H1 (cell line): ENCODE measurements at regions not wholly inside any gene's neighbourhood (a gene's known extent, or its start where the extent isn't known, plus 50 kb on each side); places are given as distances from the start of the nearest gene placed in this dataset.

Source experiments
- CTCF ChIA-PET: fragments of 300-600 bp; sonication (Branson Sonifier 250); formaldehyde crosslinking; loops from one replicate; lab custom pipeline; 2021; ENCODE audit not compliant: partially characterized antibody; lab: Charles Lee
- POLR2A ChIA-PET: fragments of 300-600 bp; sonication (Branson Sonifier 250); formaldehyde crosslinking; loops from one replicate; lab custom pipeline; 2021; ENCODE audit warnings: inconsistent platforms; ENCODE audit not compliant: partially characterized antibody; lab: Charles Lee
- DNase-seq, 2 experiments: peaks; one replicate each; pipeline versions ENCODE4 v3.0.0 to v3.0.0-alpha.2; 2010 to 2022; ENCODE audit warnings: low spot score in 2 of 2, low read depth in 1 of 2, mixed read lengths in 1 of 2
- FAIRE-seq: peaks from 2 replicates; lab custom pipeline; 2011; peaks lifted over from hg19 to GRCh38; lab: Jason Lieb, UNC
- H2AFZ ChIP-seq: 2 replicates; pipeline ENCODE4 v1.8.1; 2012; ENCODE audit warnings: low read length, inconsistent platforms
- H2AK5ac ChIP-seq: 2 replicates; pipeline ENCODE4 v1.6.1; 2013; ENCODE audit warnings: low read depth, low read length
- H2BK120ac ChIP-seq: replicated peaks from 2 replicates; pipeline ENCODE3; 2013; ENCODE audit warnings: low read depth, low read length, inconsistent platforms
- H2BK12ac ChIP-seq: 2 replicates; pipeline ENCODE4 v1.6.1; 2013; ENCODE audit warnings: low read depth, low read length
- H2BK15ac ChIP-seq: 2 replicates; pipeline ENCODE4 v1.6.1; 2013; ENCODE audit warnings: low read length
- H2BK20ac ChIP-seq: 2 replicates; pipeline ENCODE4 v1.6.1; 2013; ENCODE audit warnings: low read length
- H2BK5ac ChIP-seq: 2 replicates; pipeline ENCODE4 v1.6.1; 2013; ENCODE audit warnings: low read depth, low read length
- H3K14ac ChIP-seq: 2 replicates; pipeline ENCODE4 v1.6.1; 2013; ENCODE audit warnings: inconsistent platforms; ENCODE audit not compliant: insufficient read length
- H3K18ac ChIP-seq: 2 replicates; pipeline ENCODE4 v1.6.1; 2013; ENCODE audit warnings: low read length; ENCODE audit errors: extremely low read depth
- H3K23ac ChIP-seq: 2 replicates; pipeline ENCODE4 v1.6.1; 2013; ENCODE audit warnings: inconsistent platforms; ENCODE audit not compliant: insufficient read length
- H3K23me2 ChIP-seq: 2 replicates; pipeline ENCODE4 v1.6.1; 2013; ENCODE audit warnings: low read depth, low read length
- H3K27ac ChIP-seq: 2 replicates; pipeline ENCODE4 v1.6.1; 2011; ENCODE audit warnings: low read depth, low read length, inconsistent platforms
- H3K27me3 ChIP-seq, 4 experiments: replicated peaks in 1 of 4; 1 replicate in 1 of 4; 2 replicates in 3 of 4; pipeline versions ENCODE4 v1.6.1 to v1.8.1; 2011 to 2013; ENCODE audit warnings: low read length in 3 of 4, mild to moderate bottlenecking in 3 of 4, inconsistent platforms in 2 of 4, mixed read lengths in 2 of 4, moderate library complexity in 1 of 4; ENCODE audit not compliant: control insufficient read depth in 3 of 4, insufficient read depth in 3 of 4; ENCODE audit errors: extremely low read depth in 1 of 4
- H3K36me3 ChIP-seq, 4 experiments: 2 replicates each; pipeline versions ENCODE4 v1.6.1 to v1.8.1; 2011 to 2013; ENCODE audit warnings: mild to moderate bottlenecking in 4 of 4, low read length in 3 of 4, moderate library complexity in 2 of 4, control low read depth in 1 of 4, inconsistent platforms in 1 of 4; ENCODE audit not compliant: insufficient read depth in 4 of 4, control insufficient read depth in 2 of 4
- H3K4ac ChIP-seq: replicated peaks from 2 replicates; pipeline ENCODE3; 2013; ENCODE audit warnings: low read length, low read depth, mixed read lengths, inconsistent platforms; ENCODE audit not compliant: insufficient read length
- H3K4me1 ChIP-seq, 4 experiments: replicated peaks in 1 of 4; 1 replicate in 1 of 4; 2 replicates in 3 of 4; pipeline versions ENCODE4 v1.6.1 to v1.8.1; 2011 to 2013; ENCODE audit warnings: low read length in 3 of 4, inconsistent platforms in 2 of 4, mixed read lengths in 1 of 4; ENCODE audit not compliant: insufficient read depth in 4 of 4, control insufficient read depth in 3 of 4
- H3K4me2 ChIP-seq, 2 experiments: 2 replicates each; pipeline versions ENCODE4 v1.6.1 to v1.8.1; 2011 to 2013; ENCODE audit warnings: low read depth in 2 of 2, low read length in 2 of 2, control low read depth in 1 of 2, inconsistent platforms in 1 of 2, mild to moderate bottlenecking in 1 of 2; ENCODE audit not compliant: insufficient read depth in 1 of 2
- H3K4me3 ChIP-seq, 4 experiments: fragments of 200-600, 300-600 bp in 1 of 4; sonication (generic), shearing (Covaris generic), sonication (Bioruptor Twin) in 1 of 4; 2 replicates each; pipeline versions ENCODE4 v1.5.1 to v1.8.1; 2011 to 2016; ENCODE audit warnings: low read length in 4 of 4, low read depth in 3 of 4, control low read depth in 2 of 4, inconsistent platforms in 2 of 4, mild to moderate bottlenecking in 2 of 4, mixed read lengths in 1 of 4, moderate library complexity in 1 of 4; ENCODE audit not compliant: insufficient read depth in 2 of 4; ENCODE audit errors: extremely low read depth in 1 of 4
- H3K56ac ChIP-seq: replicated peaks from 2 replicates; pipeline ENCODE3; 2013; ENCODE audit warnings: low read depth, mild to moderate bottlenecking, mixed read lengths, low read length, inconsistent platforms; ENCODE audit not compliant: insufficient read length
- H3K79me1 ChIP-seq: 2 replicates; pipeline ENCODE4 v1.6.1; 2013; ENCODE audit warnings: low read depth, low read length, control low read depth
- H3K79me2 ChIP-seq, 2 experiments: 2 replicates each; pipeline versions ENCODE4 v1.6.1 to v1.8.1; 2012 to 2013; ENCODE audit warnings: low read length in 2 of 2, mild to moderate bottlenecking in 2 of 2, inconsistent platforms in 1 of 2; ENCODE audit not compliant: insufficient read depth in 2 of 2, control insufficient read depth in 1 of 2
- H3K9ac ChIP-seq, 4 experiments: replicated peaks in 1 of 4; 1 replicate in 1 of 4; 2 replicates in 3 of 4; pipeline versions ENCODE4 v1.6.1 to v1.8.1; 2011 to 2013; ENCODE audit warnings: low read depth in 3 of 4, low read length in 3 of 4, control low read depth in 2 of 4, mild to moderate bottlenecking in 2 of 4, moderate library complexity in 2 of 4, inconsistent platforms in 1 of 4; ENCODE audit errors: extremely low read depth in 1 of 4
- H3K9me3 ChIP-seq, 2 experiments: 2 replicates each; pipeline versions ENCODE4 v1.6.1 to v1.8.1; 2012 to 2013; ENCODE audit warnings: mild to moderate bottlenecking in 2 of 2, moderate library complexity in 2 of 2, control low read depth in 1 of 2, inconsistent platforms in 1 of 2, low read depth in 1 of 2, low read length in 1 of 2, mixed read lengths in 1 of 2; ENCODE audit not compliant: insufficient read depth in 2 of 2
- H4K20me1 ChIP-seq, 2 experiments: replicated peaks in 1 of 2; 2 replicates each; pipeline versions ENCODE3 to v1.8.1; 2011 to 2013; ENCODE audit warnings: inconsistent platforms in 2 of 2, low read length in 2 of 2, mild to moderate bottlenecking in 1 of 2; ENCODE audit not compliant: insufficient read depth in 2 of 2, control insufficient read depth in 1 of 2
- H4K5ac ChIP-seq: 2 replicates; pipeline ENCODE4 v1.6.1; 2013; ENCODE audit warnings: low read length, low read depth, mixed read lengths, inconsistent platforms; ENCODE audit not compliant: insufficient read length
- H4K8ac ChIP-seq: 2 replicates; pipeline ENCODE4 v1.8.0; 2013; ENCODE audit warnings: mild to moderate bottlenecking, moderate library complexity, low read length, inconsistent platforms; ENCODE audit not compliant: insufficient read depth; ENCODE audit errors: extremely low read depth
- H4K91ac ChIP-seq: replicated peaks from 2 replicates; pipeline ENCODE3; 2013; ENCODE audit warnings: low read length, mixed read lengths, inconsistent platforms; ENCODE audit not compliant: insufficient read length
- WGBS, 2 experiments: shearing (Covaris generic) in 1 of 2; methylation state at CpG; one replicate each; pipeline versions ENCODE4 v1.1.6 to v1.1.7; 2013 to 2015; ENCODE audit warnings: low lambda C conversion rate in 2 of 2, mixed read lengths in 2 of 2, inconsistent platforms in 1 of 2, low coverage in 1 of 2, missing lambda C conversion rate in 1 of 2; ENCODE audit not compliant: insufficient replicate concordance in 2 of 2, insufficient coverage in 1 of 2, insufficient read length in 1 of 2; ENCODE audit errors: extremely low coverage in 1 of 2, missing lambda C conversion rate in 1 of 2; 5-methylcytosine and 5-hydroxymethylcytosine counted together
- TF ChIP-seq, protein P1 (sequence below): IDR thresholded peaks from 2 replicates; pipeline ENCODE4 v1.6.1; 2011; ENCODE audit warnings: low read length, improper control_type of control experiment

- Histone ChIP-seq H3K23ac (no peak overlapping the region), H4K5ac (no peak overlapping the region), H3K36me3 (no peaks in the 10 kb centered on the region), H2BK15ac (no peak overlapping the region), H3K4ac (no peak overlapping the region), H2AFZ (no peak overlapping the region), H2BK20ac (no peak overlapping the region), H3K23me2 (no peaks in the 10 kb centered on the region), H3K79me2 (no peaks in the 10 kb centered on the region), H4K91ac (no peak overlapping the region), H3K79me1 (no peaks in the 10 kb centered on the region), H3K56ac (no peak overlapping the region), H2BK120ac (no peak overlapping the region), H2BK5ac (no peak overlapping the region), H4K8ac (no peak overlapping the region), H3K4me3 (no peak overlapping the region), H3K27me3 (no peaks in the 10 kb centered on the region), H3K4me1 (peaks cover 0 to 5% (median 3%) of the 10 kb centered on the region in 4 experiments; a peak in 3 of 7 replicates), H3K18ac (no peak overlapping the region), H3K9ac (no peak overlapping the region), H2BK12ac (no peak overlapping the region), H3K27ac (no peak overlapping the region), H3K9me3 (no peaks in the 10 kb centered on the region), H3K14ac (no peak overlapping the region), H2AK5ac (no peak overlapping the region), H3K4me2 (no peak overlapping the region), H4K20me1 (no peaks in the 10 kb centered on the region)
- no peak for DNase-seq
- 90% methylated on average over 2 of the region's 2 CpGs; no CpG with 5 or more reads in 1 of the 2 experiments for WGBS, 2 experiments
- POLR2A ChIA-PET, result no interaction called here
- TF ChIP-seq, protein P1, sequence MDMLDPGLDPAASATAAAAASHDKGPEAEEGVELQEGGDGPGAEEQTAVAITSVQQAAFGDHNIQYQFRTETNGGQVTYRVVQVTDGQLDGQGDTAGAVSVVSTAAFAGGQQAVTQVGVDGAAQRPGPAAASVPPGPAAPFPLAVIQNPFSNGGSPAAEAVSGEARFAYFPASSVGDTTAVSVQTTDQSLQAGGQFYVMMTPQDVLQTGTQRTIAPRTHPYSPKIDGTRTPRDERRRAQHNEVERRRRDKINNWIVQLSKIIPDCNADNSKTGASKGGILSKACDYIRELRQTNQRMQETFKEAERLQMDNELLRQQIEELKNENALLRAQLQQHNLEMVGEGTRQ, result no peak
- FAIRE-seq, result no peak
- CTCF ChIA-PET, result interaction anchor here (1.1 kb wide), 1 partner anchor 9 kb away, joined by 3 read pairs; no protein-coding TSS in a partner anchor
Measured at GRCh38 chr7:118087126-118087525, 96.8 kb upstream of the LSM8 start.
